ENCODE measurements at regions not wholly inside any gene's neighbourhood (a gene's known extent, or its start where the extent isn't known, plus 50 kb on each side); places are given as distances from the start of the nearest gene placed in this dataset.
"Not testable (repeated sequence)": the region's sequence is repeated elsewhere in the genome, so short reads cannot be mapped to it uniquely, and the experiment has no call there.

GRCh38 chr16:16763449-16763848, 384.5 kb downstream of the NPIPA7 start:
- no peak overlapping the region for H3K4me3 ChIP-seq (ENCODE audit: low read depth, low read length)
- no peaks in the 10 kb centered on the region for H3K9me3 ChIP-seq (ENCODE audit: control insufficient read depth, insufficient read depth, low read depth, low read length)
- no peaks in the 10 kb centered on the region for H3K4me1 ChIP-seq (ENCODE audit: control insufficient read depth, insufficient read depth, low read length)
- H3K36me3 ChIP-seq (ENCODE audit: control insufficient read depth in 2 of 2, insufficient read depth in 1 of 2, low read length in 2 of 2): no peaks in the 10 kb centered on the region
- TF ChIP-seq ZNF157 (tag by site-specific recombination; IDR thresholded peaks at IDR 0.05) (no peak), ZNF19 (tag by site-specific recombination; IDR thresholded peaks at IDR 0.05; ENCODE audit: low read depth) (no peak), KLF7 (tag by site-specific recombination; IDR thresholded peaks at IDR 0.05; ENCODE audit: borderline replicate concordance) (no peak), ZNF830 (tag by site-specific recombination; IDR thresholded peaks at IDR 0.05; ENCODE audit: low read depth) (no peak), ZSCAN30 (tag by site-specific recombination; IDR thresholded peaks at IDR 0.05) (no peak), ZNF704 (tag by site-specific recombination; IDR thresholded peaks at IDR 0.05) (no peak), SP2 (tag by site-specific recombination; IDR thresholded peaks at IDR 0.05) (no peak), ZNF518A (tag by site-specific recombination; conservative IDR thresholded peaks at IDR 0.05; ENCODE audit: low read depth) (no peak), ZNF423 (tag by site-specific recombination; IDR thresholded peaks at IDR 0.05) (no peak), ZFP69B (tag by site-specific recombination; IDR thresholded peaks at IDR 0.05) (no peak), ZNF626 (tag by site-specific recombination; IDR thresholded peaks at IDR 0.05) (no peak), ZNF362 (tag by site-specific recombination; IDR thresholded peaks at IDR 0.05) (no peak), KLF10 (tag by site-specific recombination; IDR thresholded peaks at IDR 0.05) (no peak), ZNF121 (tag by site-specific recombination; IDR thresholded peaks at IDR 0.05) (no peak)
- TF ChIP-seq, protein P1, sequence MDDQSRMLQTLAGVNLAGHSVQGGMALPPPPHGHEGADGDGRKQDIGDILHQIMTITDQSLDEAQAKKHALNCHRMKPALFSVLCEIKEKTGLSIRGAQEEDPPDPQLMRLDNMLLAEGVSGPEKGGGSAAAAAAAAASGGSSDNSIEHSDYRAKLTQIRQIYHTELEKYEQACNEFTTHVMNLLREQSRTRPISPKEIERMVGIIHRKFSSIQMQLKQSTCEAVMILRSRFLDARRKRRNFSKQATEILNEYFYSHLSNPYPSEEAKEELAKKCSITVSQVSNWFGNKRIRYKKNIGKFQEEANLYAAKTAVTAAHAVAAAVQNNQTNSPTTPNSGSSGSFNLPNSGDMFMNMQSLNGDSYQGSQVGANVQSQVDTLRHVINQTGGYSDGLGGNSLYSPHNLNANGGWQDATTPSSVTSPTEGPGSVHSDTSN (CRISPR knock-in tag; IDR thresholded peaks at IDR 0.05): no peak
- TF ChIP-seq, protein P2, sequence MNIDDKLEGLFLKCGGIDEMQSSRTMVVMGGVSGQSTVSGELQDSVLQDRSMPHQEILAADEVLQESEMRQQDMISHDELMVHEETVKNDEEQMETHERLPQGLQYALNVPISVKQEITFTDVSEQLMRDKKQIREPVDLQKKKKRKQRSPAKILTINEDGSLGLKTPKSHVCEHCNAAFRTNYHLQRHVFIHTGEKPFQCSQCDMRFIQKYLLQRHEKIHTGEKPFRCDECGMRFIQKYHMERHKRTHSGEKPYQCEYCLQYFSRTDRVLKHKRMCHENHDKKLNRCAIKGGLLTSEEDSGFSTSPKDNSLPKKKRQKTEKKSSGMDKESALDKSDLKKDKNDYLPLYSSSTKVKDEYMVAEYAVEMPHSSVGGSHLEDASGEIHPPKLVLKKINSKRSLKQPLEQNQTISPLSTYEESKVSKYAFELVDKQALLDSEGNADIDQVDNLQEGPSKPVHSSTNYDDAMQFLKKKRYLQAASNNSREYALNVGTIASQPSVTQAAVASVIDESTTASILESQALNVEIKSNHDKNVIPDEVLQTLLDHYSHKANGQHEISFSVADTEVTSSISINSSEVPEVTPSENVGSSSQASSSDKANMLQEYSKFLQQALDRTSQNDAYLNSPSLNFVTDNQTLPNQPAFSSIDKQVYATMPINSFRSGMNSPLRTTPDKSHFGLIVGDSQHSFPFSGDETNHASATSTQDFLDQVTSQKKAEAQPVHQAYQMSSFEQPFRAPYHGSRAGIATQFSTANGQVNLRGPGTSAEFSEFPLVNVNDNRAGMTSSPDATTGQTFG (tag by site-specific recombination; IDR thresholded peaks at IDR 0.05; ENCODE audit: borderline replicate concordance): no peak
- H3K27ac ChIP-seq (ENCODE audit: extremely low read depth, low read depth, low read length): no peak overlapping the region
- CTCF ChIA-PET: no interaction called here
- POLR2A ChIA-PET: no interaction called here

- H3K4me3 ChIP-seq (ENCODE audit: low read depth, low read length); H3K27ac ChIP-seq (ENCODE audit: extremely low read depth, low read depth, low read length); POLR2A ChIA-PET; H3K36me3 ChIP-seq (ENCODE audit: control insufficient read depth in 2 of 2, insufficient read depth in 1 of 2, low read length in 2 of 2); H3K4me1 ChIP-seq (ENCODE audit: control insufficient read depth, insufficient read depth, low read length); H3K9me3 ChIP-seq (ENCODE audit: control insufficient read depth, insufficient read depth, low read depth, low read length); CTCF ChIA-PET: not testable (repeated sequence)
These were observed 391.8 kb downstream of the NPIPA7 start for GRCh38 chr16:16770717-16771116.

Data from HEK293 (cell line).